ENCODE measurements at regions not wholly inside any gene's neighbourhood (a gene's known extent, or its start where the extent isn't known, plus 50 kb on each side); places are given as distances from the start of the nearest gene placed in this dataset.

- no peak for TF ChIP-seq CTCF (optimal IDR thresholded peaks at IDR 0.05 in 1 of 3, IDR thresholded peaks at IDR 0.05 in 1 of 3, conservative IDR thresholded peaks at IDR 0.05 in 1 of 3; ENCODE audit: extremely low read depth in 1 of 3, insufficient read depth in 2 of 3, low read length in 3 of 3)
- TF ChIP-seq EZH2 (IDR thresholded peaks at IDR 0.05; ENCODE audit: low read length): no peak
Measured at GRCh38 chr5:117793963-117794362, 1194.4 kb downstream of the DTWD2 start.

Measured in keratinocyte (primary cell).